Keratinocyte (primary cell): ENCODE measurements at regions not wholly inside any gene's neighbourhood (a gene's known extent, or its start where the extent isn't known, plus 50 kb on each side); places are given as distances from the start of the nearest gene placed in this dataset.

ENCODE experiments used
- EZH2 ChIP-seq: IDR thresholded peaks from one replicate; pipeline ENCODE4 v1.6.1; 2012; ENCODE audit warnings: inconsistent platforms, mild to moderate bottlenecking, low read length, moderate library complexity
- TF ChIP-seq, protein P1 (sequence below), 3 experiments: IDR thresholded peaks in 1 of 3; conservative IDR thresholded peaks in 1 of 3; optimal IDR thresholded peaks in 1 of 3; 2 replicates in 2 of 3; 3 replicates in 1 of 3; pipeline versions ENCODE3 to v1.5.1; 2011; ENCODE audit warnings: low read length in 3 of 3, mild to moderate bottlenecking in 3 of 3, moderate library complexity in 2 of 3, control low read depth in 1 of 3, inconsistent platforms in 1 of 3; ENCODE audit not compliant: insufficient read depth in 2 of 3; ENCODE audit errors: extremely low read depth in 1 of 3

DNA sequence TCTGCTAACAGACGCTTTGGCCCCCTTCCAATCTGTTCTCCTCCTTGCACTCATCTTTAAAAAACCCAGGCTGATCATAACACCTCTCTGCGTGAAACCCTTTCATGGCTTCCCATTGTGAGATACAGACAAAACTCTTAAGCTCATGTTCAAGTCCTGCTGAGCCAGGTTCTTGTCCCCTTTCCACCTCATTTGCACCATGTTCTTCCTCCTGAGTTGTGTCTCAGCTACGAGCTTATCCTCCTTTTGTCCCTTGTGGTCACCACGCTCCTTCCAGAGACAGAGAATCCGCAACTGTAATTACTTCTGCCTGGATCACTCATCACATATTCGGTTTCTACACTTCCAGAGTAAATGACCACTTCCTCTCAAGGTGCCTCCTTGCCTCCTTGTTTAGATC is 238.8 kb downstream of the ACTR3 start:
- TF ChIP-seq, protein P1, sequence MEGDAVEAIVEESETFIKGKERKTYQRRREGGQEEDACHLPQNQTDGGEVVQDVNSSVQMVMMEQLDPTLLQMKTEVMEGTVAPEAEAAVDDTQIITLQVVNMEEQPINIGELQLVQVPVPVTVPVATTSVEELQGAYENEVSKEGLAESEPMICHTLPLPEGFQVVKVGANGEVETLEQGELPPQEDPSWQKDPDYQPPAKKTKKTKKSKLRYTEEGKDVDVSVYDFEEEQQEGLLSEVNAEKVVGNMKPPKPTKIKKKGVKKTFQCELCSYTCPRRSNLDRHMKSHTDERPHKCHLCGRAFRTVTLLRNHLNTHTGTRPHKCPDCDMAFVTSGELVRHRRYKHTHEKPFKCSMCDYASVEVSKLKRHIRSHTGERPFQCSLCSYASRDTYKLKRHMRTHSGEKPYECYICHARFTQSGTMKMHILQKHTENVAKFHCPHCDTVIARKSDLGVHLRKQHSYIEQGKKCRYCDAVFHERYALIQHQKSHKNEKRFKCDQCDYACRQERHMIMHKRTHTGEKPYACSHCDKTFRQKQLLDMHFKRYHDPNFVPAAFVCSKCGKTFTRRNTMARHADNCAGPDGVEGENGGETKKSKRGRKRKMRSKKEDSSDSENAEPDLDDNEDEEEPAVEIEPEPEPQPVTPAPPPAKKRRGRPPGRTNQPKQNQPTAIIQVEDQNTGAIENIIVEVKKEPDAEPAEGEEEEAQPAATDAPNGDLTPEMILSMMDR (optimal IDR thresholded peaks at IDR 0.05 in 1 of 3, IDR thresholded peaks at IDR 0.05 in 1 of 3, conservative IDR thresholded peaks at IDR 0.05 in 1 of 3; ENCODE audit: extremely low read depth in 1 of 3, insufficient read depth in 2 of 3, low read length in 3 of 3), result no peak
- TF ChIP-seq EZH2, result no peak
